ENCODE measurements at regions not wholly inside any gene's neighbourhood (a gene's known extent, or its start where the extent isn't known, plus 50 kb on each side); places are given as distances from the start of the nearest gene placed in this dataset.

DNA sequence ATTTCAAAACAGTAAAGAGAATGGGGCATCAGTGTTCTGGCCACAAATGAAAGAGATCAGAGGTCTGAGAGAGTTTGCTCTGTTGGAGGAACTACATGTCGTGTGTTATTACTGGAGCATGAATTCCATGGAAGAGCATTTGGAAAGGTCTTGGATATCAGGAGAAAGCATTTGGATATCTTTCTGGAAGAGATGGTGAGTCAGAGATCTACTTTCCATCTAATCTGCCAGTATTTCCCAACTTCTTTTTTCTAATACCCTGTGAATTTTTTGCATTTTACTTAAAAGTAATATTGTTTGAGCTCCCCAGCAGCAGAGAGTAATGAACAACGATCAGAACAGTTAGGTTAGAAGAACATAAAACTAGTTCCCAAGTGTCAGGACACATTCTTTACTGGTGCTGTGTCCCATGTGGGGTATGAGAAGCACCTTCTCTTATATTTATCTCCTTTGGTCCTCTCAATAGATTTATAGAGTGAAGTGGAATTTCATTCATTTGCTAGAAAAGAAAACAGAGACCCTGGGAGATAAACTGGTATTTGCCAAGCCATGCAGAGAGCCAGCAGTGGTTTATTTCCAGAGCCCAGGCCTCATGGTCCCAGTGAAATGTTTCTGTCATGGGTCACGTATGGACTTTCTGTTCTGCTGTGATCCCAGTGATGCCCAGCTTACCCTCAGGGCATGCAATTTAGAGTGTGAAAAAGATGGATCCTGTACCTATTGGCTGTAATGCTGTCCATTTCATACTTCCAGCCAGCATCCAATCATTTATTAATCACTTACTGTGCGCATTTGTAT is 130.8 kb upstream of the NT5C1B start:
- dilution Hi-C loops (cut with MboI; ENCODE audit: extremely low pct_ligation_motif_present, low sequenced_read_pairs), result no loop called here
- no peak overlapping the region for H3K27ac ChIP-seq (ENCODE audit: control insufficient read depth, insufficient read depth, low read length)
- no peaks in the 10 kb centered on the region for H3K36me3 ChIP-seq (ENCODE audit: control insufficient read depth in 2 of 2, extremely low read depth in 1 of 2, insufficient read depth in 2 of 2, low read length in 2 of 2)
- H3K4me2 ChIP-seq (ENCODE audit: control insufficient read depth, extremely low read depth, insufficient read depth, low read depth, low read length), result no peak overlapping the region
- FAIRE-seq, result peak; percentile 59
- H3K9me1 ChIP-seq (ENCODE audit: control insufficient read depth, extremely low read depth, insufficient read depth, low read length), result no peaks in the 10 kb centered on the region
- H3K79me2 ChIP-seq (ENCODE audit: control insufficient read depth, insufficient read depth, low read length), result no peaks in the 10 kb centered on the region
- H2AFZ ChIP-seq (ENCODE audit: control insufficient read depth, low read length), result no peak overlapping the region
- no peak overlapping the region for H3K4me3 ChIP-seq (ENCODE audit: control insufficient read depth in 2 of 3, extremely low read depth in 1 of 3, insufficient read depth in 2 of 3, low read depth in 1 of 3, low read length in 3 of 3)
- H4K20me1 ChIP-seq (ENCODE audit: control insufficient read depth, extremely low read depth, insufficient read depth, low read length), result no peaks in the 10 kb centered on the region
- H3K4me1 ChIP-seq (ENCODE audit: control insufficient read depth, extremely low read depth, insufficient read depth, low read length), result peaks cover 3% of the 10 kb centered on the region
- H3K27me3 ChIP-seq (ENCODE audit: control insufficient read depth, extremely low read depth, insufficient read depth, low read length), result no peaks in the 10 kb centered on the region
- TF ChIP-seq EZH2 (IDR thresholded peaks at IDR 0.05; ENCODE audit: low read length), result no peak
- TF ChIP-seq, protein P1, sequence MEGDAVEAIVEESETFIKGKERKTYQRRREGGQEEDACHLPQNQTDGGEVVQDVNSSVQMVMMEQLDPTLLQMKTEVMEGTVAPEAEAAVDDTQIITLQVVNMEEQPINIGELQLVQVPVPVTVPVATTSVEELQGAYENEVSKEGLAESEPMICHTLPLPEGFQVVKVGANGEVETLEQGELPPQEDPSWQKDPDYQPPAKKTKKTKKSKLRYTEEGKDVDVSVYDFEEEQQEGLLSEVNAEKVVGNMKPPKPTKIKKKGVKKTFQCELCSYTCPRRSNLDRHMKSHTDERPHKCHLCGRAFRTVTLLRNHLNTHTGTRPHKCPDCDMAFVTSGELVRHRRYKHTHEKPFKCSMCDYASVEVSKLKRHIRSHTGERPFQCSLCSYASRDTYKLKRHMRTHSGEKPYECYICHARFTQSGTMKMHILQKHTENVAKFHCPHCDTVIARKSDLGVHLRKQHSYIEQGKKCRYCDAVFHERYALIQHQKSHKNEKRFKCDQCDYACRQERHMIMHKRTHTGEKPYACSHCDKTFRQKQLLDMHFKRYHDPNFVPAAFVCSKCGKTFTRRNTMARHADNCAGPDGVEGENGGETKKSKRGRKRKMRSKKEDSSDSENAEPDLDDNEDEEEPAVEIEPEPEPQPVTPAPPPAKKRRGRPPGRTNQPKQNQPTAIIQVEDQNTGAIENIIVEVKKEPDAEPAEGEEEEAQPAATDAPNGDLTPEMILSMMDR (optimal IDR thresholded peaks at IDR 0.05 in 1 of 3, IDR thresholded peaks at IDR 0.05 in 1 of 3, conservative IDR thresholded peaks at IDR 0.05 in 1 of 3; ENCODE audit: extremely low read depth in 1 of 3, insufficient read depth in 2 of 3, low read length in 3 of 3), result no peak
- no peak for DNase-seq (ENCODE audit: low read depth, low spot score)
- H3K9me3 ChIP-seq (ENCODE audit: control insufficient read depth, low read depth, low read length), result no peaks in the 10 kb centered on the region
- H3K9ac ChIP-seq (ENCODE audit: control insufficient read depth, extremely low read depth, insufficient read depth, low read length), result no peak overlapping the region

DNA sequence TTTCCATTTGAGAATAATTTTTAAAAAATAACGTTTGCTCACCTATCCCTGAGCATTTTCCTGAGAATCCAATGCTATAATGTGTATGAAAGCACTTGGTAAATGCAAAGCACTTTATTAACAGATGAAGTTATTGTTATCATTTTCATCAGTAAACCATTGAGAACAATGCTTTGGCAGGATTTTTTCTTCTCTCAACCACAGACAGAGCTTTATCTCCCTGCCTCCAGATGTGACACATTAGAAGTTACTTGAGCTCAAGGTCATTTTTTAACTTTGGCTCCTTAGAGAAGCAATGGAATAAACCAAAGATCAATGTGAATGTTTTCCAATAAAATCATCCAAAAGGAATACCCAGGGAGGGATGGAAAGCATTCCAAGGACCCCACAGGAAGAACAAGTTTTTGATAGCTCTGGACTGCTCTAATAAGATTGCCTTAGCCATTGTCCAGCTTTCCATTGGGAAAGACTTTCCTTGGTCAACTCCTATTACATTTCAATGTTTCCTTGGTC is 118.9 kb upstream of the NT5C1B start:
- no peak overlapping the region for H3K4me2 ChIP-seq (ENCODE audit: control insufficient read depth, extremely low read depth, insufficient read depth, low read depth, low read length)
- no peak overlapping the region for H3K27ac ChIP-seq (ENCODE audit: control insufficient read depth, insufficient read depth, low read length)
- H3K9ac ChIP-seq (ENCODE audit: control insufficient read depth, extremely low read depth, insufficient read depth, low read length), result no peak overlapping the region
- FAIRE-seq (no peak), DNase-seq (ENCODE audit: low read depth, low spot score) (no peak)
- TF ChIP-seq, protein P1 (optimal IDR thresholded peaks at IDR 0.05 in 1 of 3, IDR thresholded peaks at IDR 0.05 in 1 of 3, conservative IDR thresholded peaks at IDR 0.05 in 1 of 3; ENCODE audit: extremely low read depth in 1 of 3, insufficient read depth in 2 of 3, low read length in 3 of 3), result no peak
- no peak for TF ChIP-seq EZH2 (IDR thresholded peaks at IDR 0.05; ENCODE audit: low read length)
- no peaks in the 10 kb centered on the region for H3K79me2 ChIP-seq (ENCODE audit: control insufficient read depth, insufficient read depth, low read length)
- no peak overlapping the region for H2AFZ ChIP-seq (ENCODE audit: control insufficient read depth, low read length)
- dilution Hi-C loops (cut with MboI; ENCODE audit: extremely low pct_ligation_motif_present, low sequenced_read_pairs), result no loop called here
- H3K9me3 ChIP-seq (ENCODE audit: control insufficient read depth, low read depth, low read length), result peaks cover 3% of the 10 kb centered on the region
- H4K20me1 ChIP-seq (ENCODE audit: control insufficient read depth, extremely low read depth, insufficient read depth, low read length), result no peaks in the 10 kb centered on the region
- no peak overlapping the region for H3K4me3 ChIP-seq (ENCODE audit: control insufficient read depth in 2 of 3, extremely low read depth in 1 of 3, insufficient read depth in 2 of 3, low read depth in 1 of 3, low read length in 3 of 3)
- no peaks in the 10 kb centered on the region for H3K9me1 ChIP-seq (ENCODE audit: control insufficient read depth, extremely low read depth, insufficient read depth, low read length)
- H3K27me3 ChIP-seq (ENCODE audit: control insufficient read depth, extremely low read depth, insufficient read depth, low read length), result no peaks in the 10 kb centered on the region
- no peaks in the 10 kb centered on the region for H3K36me3 ChIP-seq (ENCODE audit: control insufficient read depth in 2 of 2, extremely low read depth in 1 of 2, insufficient read depth in 2 of 2, low read length in 2 of 2)
- H3K4me1 ChIP-seq (ENCODE audit: control insufficient read depth, extremely low read depth, insufficient read depth, low read length), result no peaks in the 10 kb centered on the region

All from keratinocyte (primary cell).